ENCODE measurements at regions not wholly inside any gene's neighbourhood (a gene's known extent, or its start where the extent isn't known, plus 50 kb on each side); places are given as distances from the start of the nearest gene placed in this dataset.
A peak's percentile ranks its signal among the peaks of the same experiment; 100 is the strongest.
"Not testable (repeated sequence)": the region's sequence is repeated elsewhere in the genome, so short reads cannot be mapped to it uniquely, and the experiment has no call there.

DNA sequence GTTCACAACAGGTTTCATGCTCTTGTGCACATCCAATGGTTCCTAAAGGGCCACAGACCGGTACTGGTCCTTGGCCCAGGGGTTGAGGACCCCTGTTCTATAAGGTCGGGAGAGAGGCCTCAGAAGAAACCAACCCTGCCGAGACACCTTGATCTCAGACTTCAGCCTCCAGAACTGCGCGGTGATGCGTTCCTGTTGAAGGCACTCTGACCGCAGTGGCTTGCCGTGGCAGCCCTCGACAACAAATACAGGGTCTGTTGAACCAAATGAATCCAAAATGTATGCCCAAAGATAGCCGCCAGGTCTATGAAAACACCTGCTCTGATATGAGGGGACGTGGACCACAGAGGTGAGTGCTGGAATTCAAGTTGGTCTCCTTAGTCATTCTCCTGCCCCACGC is 389.8 kb downstream of the SEC14L1 start:
- Histone ChIP-seq H4K8ac (ENCODE audit: low read depth, low read length) (no peak overlapping the region), H3K4me2 (ENCODE audit: insufficient read depth, low read length, poor library complexity, severe bottlenecking) (no peak overlapping the region), H3K4ac (ENCODE audit: low read length) (no peak overlapping the region), H2BK120ac (ENCODE audit: low read depth, low read length) (no peak overlapping the region), H3K27me3 (ENCODE audit: control insufficient read depth in 3 of 3, insufficient read depth in 3 of 3, low read depth in 1 of 3, low read length in 3 of 3) (peaks cover 0 to 30% (median 8%) of the 10 kb centered on the region in 3 experiments), H3K27ac (replicated peaks; ENCODE audit: low read length) (no peak overlapping the region), H3K9ac (ENCODE audit: low read depth, low read length, poor library complexity) (no peak overlapping the region), H2BK5ac (ENCODE audit: low read length) (no peak overlapping the region), H2BK12ac (ENCODE audit: low read length) (no peak overlapping the region), H3K36me3 (replicated peaks in 1 of 2; ENCODE audit: control insufficient read depth in 2 of 2, insufficient read depth in 2 of 2, low read length in 2 of 2) (no peaks in the 10 kb centered on the region), H3K4me3 (ENCODE audit: low read length in 2 of 2) (no peak overlapping the region), H3K4me1 (ENCODE audit: control insufficient read depth in 2 of 2, insufficient read depth in 1 of 2, low read depth in 1 of 2, low read length in 2 of 2) (peaks cover 0 to 6% of the 10 kb centered on the region in 2 donors), H3K23ac (ENCODE audit: low read depth, low read length, poor library complexity) (no peak overlapping the region), H3K18ac (ENCODE audit: low read length) (no peak overlapping the region), H3K9me3 (replicated peaks in 1 of 2; ENCODE audit: control insufficient read depth in 2 of 2, insufficient read depth in 1 of 2, low read depth in 1 of 2, low read length in 2 of 2) (peaks cover 13 to 14% of the 10 kb centered on the region in 2 donors), H3K14ac (ENCODE audit: low read length) (no peak overlapping the region), H2AFZ (ENCODE audit: low read length) (no peak overlapping the region), H2BK15ac (ENCODE audit: low read length) (no peak overlapping the region), H3K79me1 (ENCODE audit: low read depth, low read length) (no peaks in the 10 kb centered on the region), H4K91ac (ENCODE audit: low read depth, low read length, poor library complexity) (no peak overlapping the region), H2AK5ac (ENCODE audit: low read depth, low read length) (no peak overlapping the region)
- WGBS, 2 donors (ENCODE audit: extremely low coverage in 2 of 2, insufficient read length in 2 of 2, insufficient replicate concordance in 1 of 2): no CpG with 5 or more reads among the region's 12 CpGs
- no peak for DNase-seq (ENCODE audit: low spot score)

DNA sequence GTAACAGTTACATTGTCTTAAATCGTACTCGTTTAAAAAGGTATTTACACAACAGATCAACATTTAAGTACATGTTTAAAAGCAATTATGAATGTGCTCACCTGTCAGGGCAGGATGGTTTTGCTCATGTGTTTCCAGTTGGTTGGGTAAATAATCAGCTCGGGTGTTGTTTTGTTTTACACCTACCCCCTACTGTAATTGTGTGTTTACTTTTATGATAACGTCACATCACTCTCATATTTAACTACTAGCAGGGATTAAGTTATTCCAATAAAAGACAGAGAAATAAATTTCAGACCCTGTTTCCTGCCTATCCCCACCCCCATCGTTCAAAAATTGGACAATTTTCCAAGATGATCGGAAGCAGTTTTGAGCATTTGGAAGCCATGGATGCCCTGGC is 390.2 kb downstream of the SEC14L1 start:
- Histone ChIP-seq H3K4ac (ENCODE audit: low read length) (no peak overlapping the region), H4K8ac (ENCODE audit: low read depth, low read length) (no peak overlapping the region), H3K9me3 (replicated peaks in 1 of 2; ENCODE audit: control insufficient read depth in 2 of 2, insufficient read depth in 1 of 2, low read depth in 1 of 2, low read length in 2 of 2) (peaks cover 13 to 14% of the 10 kb centered on the region in 2 donors), H3K4me2 (ENCODE audit: insufficient read depth, low read length, poor library complexity, severe bottlenecking) (no peak overlapping the region), H3K14ac (ENCODE audit: low read length) (no peak overlapping the region), H3K23ac (ENCODE audit: low read depth, low read length, poor library complexity) (no peak overlapping the region), H3K27ac (replicated peaks; ENCODE audit: low read length) (no peak overlapping the region), H2BK120ac (ENCODE audit: low read depth, low read length) (no peak overlapping the region), H2BK15ac (ENCODE audit: low read length) (no peak overlapping the region), H3K18ac (ENCODE audit: low read length) (no peak overlapping the region), H3K79me1 (ENCODE audit: low read depth, low read length) (no peaks in the 10 kb centered on the region), H4K91ac (ENCODE audit: low read depth, low read length, poor library complexity) (no peak overlapping the region), H2BK12ac (ENCODE audit: low read length) (no peak overlapping the region), H3K36me3 (replicated peaks in 1 of 2; ENCODE audit: control insufficient read depth in 2 of 2, insufficient read depth in 2 of 2, low read length in 2 of 2) (no peaks in the 10 kb centered on the region), H2AFZ (ENCODE audit: low read length) (no peak overlapping the region), H3K27me3 (ENCODE audit: control insufficient read depth in 3 of 3, insufficient read depth in 3 of 3, low read depth in 1 of 3, low read length in 3 of 3) (peaks cover 0 to 30% (median 8%) of the 10 kb centered on the region in 3 experiments), H3K4me3 (ENCODE audit: low read length in 2 of 2) (no peak overlapping the region), H3K4me1 (ENCODE audit: control insufficient read depth in 2 of 2, insufficient read depth in 1 of 2, low read depth in 1 of 2, low read length in 2 of 2) (peaks cover 2 to 6% of the 10 kb centered on the region in 2 donors), H3K9ac (ENCODE audit: low read depth, low read length, poor library complexity) (no peak overlapping the region), H2AK5ac (ENCODE audit: low read depth, low read length) (no peak overlapping the region), H2BK5ac (ENCODE audit: low read length) (no peak overlapping the region)
- no CpG with 5 or more reads among the region's 6 CpGs for WGBS, 2 donors (ENCODE audit: extremely low coverage in 2 of 2, insufficient read length in 2 of 2, insufficient replicate concordance in 1 of 2)
- no peak for DNase-seq (ENCODE audit: low spot score)

DNA sequence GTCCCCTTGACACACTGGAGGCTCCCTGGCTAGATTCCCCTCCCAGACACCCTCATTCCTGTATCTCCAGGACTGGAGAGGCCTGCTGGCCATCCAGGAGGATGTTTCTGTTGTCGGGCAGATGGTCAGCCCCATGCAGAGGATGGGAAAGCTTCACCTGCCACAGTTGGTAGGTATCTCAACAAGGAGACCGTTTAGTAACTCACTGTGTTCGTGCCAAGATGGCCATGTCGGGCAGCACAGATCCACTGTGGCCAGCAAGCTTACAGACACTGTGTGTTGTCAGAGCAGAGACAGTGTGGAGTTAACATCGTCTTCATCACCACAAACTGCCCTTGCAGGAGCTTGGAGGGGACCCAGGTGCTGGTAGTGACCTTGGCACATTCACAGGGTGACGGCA is 390.9 kb downstream of the SEC14L1 start:
- Histone ChIP-seq H3K4ac (ENCODE audit: low read length) (peak overlapping the region; percentile 37), H3K27ac (replicated peaks; ENCODE audit: low read length) (no peak overlapping the region), H3K18ac (ENCODE audit: low read length) (peak overlapping the region; percentile 59), H3K9me3 (replicated peaks in 1 of 2; ENCODE audit: control insufficient read depth in 2 of 2, insufficient read depth in 1 of 2, low read depth in 1 of 2, low read length in 2 of 2) (peaks cover 12 to 14% of the 10 kb centered on the region in 2 donors), H2BK15ac (ENCODE audit: low read length) (peak overlapping the region; percentile 27), H3K4me3 (ENCODE audit: low read length in 2 of 2) (no peak overlapping the region), H4K91ac (ENCODE audit: low read depth, low read length, poor library complexity) (peak overlapping the region; percentile 43), H3K27me3 (ENCODE audit: control insufficient read depth in 3 of 3, insufficient read depth in 3 of 3, low read depth in 1 of 3, low read length in 3 of 3) (peaks cover 0 to 30% (median 8%) of the 10 kb centered on the region in 3 experiments), H4K8ac (ENCODE audit: low read depth, low read length) (no peak overlapping the region), H3K14ac (ENCODE audit: low read length) (no peak overlapping the region), H2BK120ac (ENCODE audit: low read depth, low read length) (no peak overlapping the region), H3K4me1 (ENCODE audit: control insufficient read depth in 2 of 2, insufficient read depth in 1 of 2, low read depth in 1 of 2, low read length in 2 of 2) (peaks cover 3 to 6% of the 10 kb centered on the region in 2 donors), H3K36me3 (replicated peaks in 1 of 2; ENCODE audit: control insufficient read depth in 2 of 2, insufficient read depth in 2 of 2, low read length in 2 of 2) (no peaks in the 10 kb centered on the region), H2BK5ac (ENCODE audit: low read length) (no peak overlapping the region), H3K79me1 (ENCODE audit: low read depth, low read length) (no peaks in the 10 kb centered on the region), H2AK5ac (ENCODE audit: low read depth, low read length) (peak overlapping the region; percentile 68), H3K9ac (ENCODE audit: low read depth, low read length, poor library complexity) (peak overlapping the region; percentile 12), H2AFZ (ENCODE audit: low read length) (no peak overlapping the region), H3K23ac (ENCODE audit: low read depth, low read length, poor library complexity) (peak overlapping the region; percentile 31), H2BK12ac (ENCODE audit: low read length) (no peak overlapping the region), H3K4me2 (ENCODE audit: insufficient read depth, low read length, poor library complexity, severe bottlenecking) (no peak overlapping the region)
- DNase-seq (ENCODE audit: low spot score): no peak
- no CpG with 5 or more reads among the region's 6 CpGs for WGBS, 2 donors (ENCODE audit: extremely low coverage in 2 of 2, insufficient read length in 2 of 2, insufficient replicate concordance in 1 of 2)

DNA sequence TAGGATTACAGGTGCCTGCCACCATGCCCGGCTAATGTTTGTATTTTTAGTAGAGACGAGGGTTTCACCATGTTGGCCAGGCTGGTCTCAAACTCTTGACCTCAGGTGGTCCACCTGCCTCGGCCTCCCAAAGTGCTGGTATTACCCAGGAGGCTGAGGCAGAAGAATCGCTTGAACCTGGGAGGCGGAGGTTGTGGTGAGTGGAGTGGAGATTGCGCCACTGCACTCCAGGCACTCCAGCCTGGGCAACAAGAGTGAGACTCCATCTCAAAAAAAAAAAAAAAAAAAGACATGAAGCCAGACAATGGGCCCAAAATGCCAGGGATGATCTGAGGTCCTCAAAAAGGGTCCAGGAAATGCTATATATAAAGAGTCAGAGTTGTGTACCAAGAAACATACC is 392.9 kb downstream of the SEC14L1 start:
- H3K14ac ChIP-seq (ENCODE audit: low read length); H3K79me1 ChIP-seq (ENCODE audit: low read depth, low read length); H3K18ac ChIP-seq (ENCODE audit: low read length); DNase-seq (ENCODE audit: low spot score); H3K9ac ChIP-seq (ENCODE audit: low read depth, low read length, poor library complexity); H3K4me3 ChIP-seq (ENCODE audit: low read length in 2 of 2); H4K8ac ChIP-seq (ENCODE audit: low read depth, low read length); H2AFZ ChIP-seq (ENCODE audit: low read length); H2BK15ac ChIP-seq (ENCODE audit: low read length); H3K4me1 ChIP-seq (ENCODE audit: control insufficient read depth in 2 of 2, insufficient read depth in 1 of 2, low read depth in 1 of 2, low read length in 2 of 2); H2AK5ac ChIP-seq (ENCODE audit: low read depth, low read length); H3K36me3 ChIP-seq (replicated peaks in 1 of 2; ENCODE audit: control insufficient read depth in 2 of 2, insufficient read depth in 2 of 2, low read length in 2 of 2); H3K27ac ChIP-seq (replicated peaks; ENCODE audit: low read length); H3K9me3 ChIP-seq (replicated peaks in 1 of 2; ENCODE audit: control insufficient read depth in 2 of 2, insufficient read depth in 1 of 2, low read depth in 1 of 2, low read length in 2 of 2); H3K4me2 ChIP-seq (ENCODE audit: insufficient read depth, low read length, poor library complexity, severe bottlenecking); H3K23ac ChIP-seq (ENCODE audit: low read depth, low read length, poor library complexity); H4K91ac ChIP-seq (ENCODE audit: low read depth, low read length, poor library complexity); H2BK12ac ChIP-seq (ENCODE audit: low read length); H3K4ac ChIP-seq (ENCODE audit: low read length); H2BK5ac ChIP-seq (ENCODE audit: low read length); H2BK120ac ChIP-seq (ENCODE audit: low read depth, low read length): not testable (repeated sequence)
- WGBS, 2 donors (ENCODE audit: extremely low coverage in 2 of 2, insufficient read length in 2 of 2, insufficient replicate concordance in 1 of 2): no CpG with 5 or more reads among the region's 6 CpGs
- peaks cover 0 to 31% (median 8%) of the 10 kb centered on the region in 3 experiments for H3K27me3 ChIP-seq (ENCODE audit: control insufficient read depth in 3 of 3, insufficient read depth in 3 of 3, low read depth in 1 of 3, low read length in 3 of 3)
